GM12875 (cell line): ENCODE measurements at regions not wholly inside any gene's neighbourhood (a gene's known extent, or its start where the extent isn't known, plus 50 kb on each side); places are given as distances from the start of the nearest gene placed in this dataset.

Experiments used
- H3K4me3 ChIP-seq: one replicate; pipeline ENCODE4 v1.5.1; 2011; ENCODE audit warnings: low read depth, low read length, control low read depth
- CTCF ChIP-seq: IDR thresholded peaks from 2 replicates; pipeline ENCODE4 v1.5.1; 2011; ENCODE audit warnings: low read depth, mild to moderate bottlenecking, control low read depth, inconsistent platforms, low read length, moderate library complexity, borderline replicate concordance; ENCODE audit not compliant: insufficient read depth

GRCh38 chr4:138707746-138708677 lies 307.6 kb upstream of the NOCT start:
- no peak for TF ChIP-seq CTCF
- H3K4me3 ChIP-seq = no peak overlapping the region

- no peak for TF ChIP-seq CTCF
- no peak overlapping the region for H3K4me3 ChIP-seq
Measured at GRCh38 chr4:138706201-138706600, 309.4 kb upstream of the NOCT start.

GRCh38 chr4:138702190-138702824 lies 313.3 kb upstream of the NOCT start:
- no peak overlapping the region for H3K4me3 ChIP-seq
- no peak for TF ChIP-seq CTCF

- no peak for TF ChIP-seq CTCF
Measured at GRCh38 chr4:138698641-138699040, 316.9 kb upstream of the NOCT start.

GRCh38 chr4:138697851-138698250 lies 317.7 kb upstream of the NOCT start:
- no peak overlapping the region for H3K4me3 ChIP-seq
- TF ChIP-seq CTCF = no peak

More at GRCh38 chr4:138698641-138699040, 316.9 kb upstream of the NOCT start:
- no peak overlapping the region for H3K4me3 ChIP-seq

GRCh38 chr4:138696771-138697170 lies 318.8 kb upstream of the NOCT start:
- no peak for TF ChIP-seq CTCF
- H3K4me3 ChIP-seq = no peak overlapping the region
